HEK293 (cell line): ENCODE measurements at regions not wholly inside any gene's neighbourhood (a gene's known extent, or its start where the extent isn't known, plus 50 kb on each side); places are given as distances from the start of the nearest gene placed in this dataset.

Source experiments
- CTCF ChIA-PET: fragments of 350-600 bp; formaldehyde crosslinking; extraction: SDS; loops from one replicate; lab custom pipeline; 2021; ENCODE audit warnings: antibody characterized with exemption; lab: Yijun Ruan, JAX
- POLR2A ChIA-PET: fragments of 300-600 bp; formaldehyde crosslinking; extraction: SDS; loops from one replicate; lab custom pipeline; 2020; ENCODE audit warnings: antibody characterized with exemption, inconsistent platforms; lab: Yijun Ruan, JAX
- H3K27ac ChIP-seq: fragments of 200-500 bp; sonication (Bioruptor generic); 2 replicates; pipeline ENCODE4 v1.5.1; 2014; ENCODE audit warnings: low read depth, low read length, control low read depth, inconsistent platforms; ENCODE audit errors: extremely low read depth
- H3K36me3 ChIP-seq, 2 experiments: fragments of 200-500 bp in 1 of 2; sonication (Bioruptor generic) in 1 of 2; 1 replicate in 1 of 2; 2 replicates in 1 of 2; pipeline ENCODE4 v1.5.1; 2014 to 2017; ENCODE audit warnings: inconsistent platforms in 2 of 2, low read length in 2 of 2; ENCODE audit not compliant: control insufficient read depth in 2 of 2, insufficient read depth in 1 of 2
- H3K4me1 ChIP-seq: fragments of 200-500 bp; sonication (Bioruptor generic); 2 replicates; pipeline ENCODE4 v1.5.1; 2014; ENCODE audit warnings: mild to moderate bottlenecking, low read length, inconsistent platforms; ENCODE audit not compliant: control insufficient read depth, insufficient read depth
- H3K4me3 ChIP-seq: 2 replicates; pipeline ENCODE4 v1.5.1; 2011; ENCODE audit warnings: low read depth, mild to moderate bottlenecking, control low read depth, low read length, moderate library complexity
- H3K9me3 ChIP-seq: fragments of 200-500 bp; sonication (Bioruptor generic); 2 replicates; pipeline ENCODE4 v1.5.1; 2014; ENCODE audit warnings: low read depth, low read length, inconsistent platforms; ENCODE audit not compliant: control insufficient read depth, insufficient read depth
- HOXD13 ChIP-seq: sonication (generic); formaldehyde crosslinking; IDR thresholded peaks from 2 replicates; pipeline ENCODE4 v1.8.0; 2022; ENCODE audit warnings: missing genetic modification reagents, borderline replicate concordance
- ZBTB7A ChIP-seq: fragments of 450-650 bp; formaldehyde crosslinking; IDR thresholded peaks from 2 replicates; pipeline ENCODE4 v1.5.1; 2016; ENCODE audit warnings: low read depth, missing biosample characterization, missing genetic modification characterization
- ZNF112 ChIP-seq: fragments of 450-650 bp; formaldehyde crosslinking; IDR thresholded peaks from 2 replicates; pipeline ENCODE4 v1.5.0; 2017; ENCODE audit warnings: missing biosample characterization, missing genetic modification characterization
- ZNF221 ChIP-seq: fragments of 450-650 bp; formaldehyde crosslinking; IDR thresholded peaks from 2 replicates; pipeline ENCODE4 v1.5.1; 2017; ENCODE audit warnings: missing biosample characterization, missing genetic modification characterization, borderline replicate concordance
- ZNF239 ChIP-seq: fragments of 450-650 bp; formaldehyde crosslinking; IDR thresholded peaks from 2 replicates; pipeline ENCODE4 v1.5.1; 2016; ENCODE audit warnings: missing biosample characterization, missing genetic modification characterization
- ZNF292 ChIP-seq: fragments of 450-650 bp; formaldehyde crosslinking; IDR thresholded peaks from 2 replicates; pipeline ENCODE4 v1.5.1; 2016; ENCODE audit warnings: low read depth, missing biosample characterization, missing genetic modification characterization, borderline replicate concordance
- ZNF302 ChIP-seq: fragments of 450-650 bp; formaldehyde crosslinking; IDR thresholded peaks from 2 replicates; pipeline ENCODE4 v1.5.1; 2016; ENCODE audit warnings: missing biosample characterization, missing genetic modification characterization, low read depth
- ZNF404 ChIP-seq: fragments of 450-650 bp; formaldehyde crosslinking; IDR thresholded peaks from 2 replicates; pipeline ENCODE4 v1.5.1; 2017; ENCODE audit warnings: missing biosample characterization, missing genetic modification characterization
- ZNF426 ChIP-seq: fragments of 450-650 bp; formaldehyde crosslinking; IDR thresholded peaks from 2 replicates; pipeline ENCODE4 v1.5.1; 2017; ENCODE audit warnings: missing biosample characterization, missing genetic modification characterization, mild to moderate bottlenecking, inconsistent platforms, moderate library complexity
- ZNF473 ChIP-seq: fragments of 450-650 bp; formaldehyde crosslinking; IDR thresholded peaks from 2 replicates; pipeline ENCODE4 v1.5.1; 2017; ENCODE audit warnings: missing biosample characterization, missing genetic modification characterization
- ZNF596 ChIP-seq: fragments of 450-650 bp; IDR thresholded peaks from 2 replicates; pipeline ENCODE4 v1.5.0; 2018; ENCODE audit warnings: missing biosample characterization, mild to moderate bottlenecking, missing genetic modification characterization, moderate library complexity
- ZNF768 ChIP-seq: fragments of 450-650 bp; formaldehyde crosslinking; IDR thresholded peaks from 2 replicates; pipeline ENCODE4 v1.5.1; 2018; ENCODE audit warnings: missing biosample characterization, mild to moderate bottlenecking, missing genetic modification characterization
- ZNF785 ChIP-seq: fragments of 450-650 bp; formaldehyde crosslinking; IDR thresholded peaks from 2 replicates; pipeline ENCODE4 v1.5.1; 2016; ENCODE audit warnings: missing biosample characterization, missing genetic modification characterization
- TF ChIP-seq, protein P1 (sequence below): fragments of 450-650 bp; IDR thresholded peaks from 2 replicates; pipeline ENCODE4 v1.5.1; 2018; ENCODE audit warnings: missing biosample characterization, mild to moderate bottlenecking, missing genetic modification characterization
- TF ChIP-seq, protein P2 (sequence below): fragments of 450-650 bp; formaldehyde crosslinking; IDR thresholded peaks from 2 replicates; pipeline ENCODE4 v1.5.1; 2016; ENCODE audit warnings: missing biosample characterization, missing genetic modification characterization, borderline replicate concordance
- TF ChIP-seq, protein P3 (sequence below): fragments of 450-650 bp; formaldehyde crosslinking; IDR thresholded peaks from 2 replicates; pipeline ENCODE4 v1.5.1; 2017; ENCODE audit warnings: missing biosample characterization, missing genetic modification characterization
- TF ChIP-seq, protein P4 (sequence below): fragments of 450-650 bp; formaldehyde crosslinking; IDR thresholded peaks from 2 replicates; pipeline ENCODE4; 2016; ENCODE audit warnings: missing biosample characterization, missing genetic modification characterization
- TF ChIP-seq, protein P5 (sequence below): fragments of 450-650 bp; formaldehyde crosslinking; IDR thresholded peaks from 2 replicates; pipeline ENCODE4 v1.5.1; 2017; ENCODE audit warnings: missing biosample characterization, missing genetic modification characterization

DNA sequence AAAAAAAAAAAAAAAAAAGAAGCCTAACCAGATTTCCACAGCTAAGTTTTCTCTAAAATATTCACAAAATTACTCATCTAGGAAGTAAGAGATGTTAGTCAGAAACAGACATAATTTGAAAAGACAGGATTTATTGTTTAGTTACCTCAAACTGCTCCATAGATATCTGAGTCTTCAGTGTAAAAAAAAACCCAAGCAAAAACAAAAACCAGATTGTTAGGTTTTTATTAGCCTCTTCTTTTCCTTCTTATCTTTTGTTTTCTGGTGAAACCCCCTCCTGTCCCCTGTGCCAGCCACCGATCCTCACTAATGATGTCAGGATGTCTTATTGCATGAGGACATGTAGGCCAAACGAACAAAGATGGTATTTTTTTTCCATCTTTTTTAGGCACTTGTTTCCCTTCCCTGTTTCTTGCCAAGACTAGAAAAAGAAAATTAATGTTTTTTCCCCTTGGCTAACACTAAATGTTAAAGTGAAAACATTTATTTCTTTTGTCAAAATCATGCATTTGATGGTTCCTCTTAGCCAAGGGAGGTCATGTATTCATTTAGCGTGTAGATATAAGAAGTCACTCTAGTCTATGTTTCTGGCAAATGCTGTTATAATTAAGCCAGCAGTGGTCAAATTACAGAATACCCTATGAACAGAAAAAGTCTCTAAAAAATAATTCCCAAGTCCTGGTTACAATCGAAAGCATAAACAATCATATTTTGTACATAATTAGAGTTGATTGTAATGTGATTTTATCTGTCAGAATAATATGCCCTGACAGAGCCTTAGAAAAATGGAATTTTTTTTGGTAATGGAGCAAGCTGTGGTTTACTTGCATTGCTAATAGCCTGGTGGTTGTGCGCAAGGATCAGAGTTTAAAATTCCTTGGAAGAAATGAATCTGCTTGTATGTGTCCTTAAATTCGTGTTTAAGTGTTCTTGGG, 702.4 kb upstream of the FZD8 start:
- Histone ChIP-seq H3K4me1 (no peaks in the 10 kb centered on the region), H3K4me3 (no peak overlapping the region), H3K36me3 (no peaks in the 10 kb centered on the region), H3K27ac (no peak overlapping the region), H3K9me3 (no peaks in the 10 kb centered on the region; the same call in 1 of the 2 replicates)
- POLR2A ChIA-PET = no interaction called here
- TF ChIP-seq ZNF112 (tag by site-specific recombination) (no peak), ZBTB7A (tag by site-specific recombination) (no peak), ZNF426 (no peak), ZNF302 (no peak), ZNF292 (tag by site-specific recombination) (no peak), ZNF596 (tag by site-specific recombination) (no peak), ZNF768 (tag by site-specific recombination) (no peak), ZNF785 (tag by site-specific recombination) (no peak), ZNF404 (tag by site-specific recombination) (no peak)
- TF ChIP-seq, protein P1, sequence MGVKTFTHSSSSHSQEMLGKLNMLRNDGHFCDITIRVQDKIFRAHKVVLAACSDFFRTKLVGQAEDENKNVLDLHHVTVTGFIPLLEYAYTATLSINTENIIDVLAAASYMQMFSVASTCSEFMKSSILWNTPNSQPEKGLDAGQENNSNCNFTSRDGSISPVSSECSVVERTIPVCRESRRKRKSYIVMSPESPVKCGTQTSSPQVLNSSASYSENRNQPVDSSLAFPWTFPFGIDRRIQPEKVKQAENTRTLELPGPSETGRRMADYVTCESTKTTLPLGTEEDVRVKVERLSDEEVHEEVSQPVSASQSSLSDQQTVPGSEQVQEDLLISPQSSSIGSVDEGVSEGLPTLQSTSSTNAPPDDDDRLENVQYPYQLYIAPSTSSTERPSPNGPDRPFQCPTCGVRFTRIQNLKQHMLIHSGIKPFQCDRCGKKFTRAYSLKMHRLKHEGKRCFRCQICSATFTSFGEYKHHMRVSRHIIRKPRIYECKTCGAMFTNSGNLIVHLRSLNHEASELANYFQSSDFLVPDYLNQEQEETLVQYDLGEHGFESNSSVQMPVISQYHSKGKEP = no peak
- TF ChIP-seq, protein P2, sequence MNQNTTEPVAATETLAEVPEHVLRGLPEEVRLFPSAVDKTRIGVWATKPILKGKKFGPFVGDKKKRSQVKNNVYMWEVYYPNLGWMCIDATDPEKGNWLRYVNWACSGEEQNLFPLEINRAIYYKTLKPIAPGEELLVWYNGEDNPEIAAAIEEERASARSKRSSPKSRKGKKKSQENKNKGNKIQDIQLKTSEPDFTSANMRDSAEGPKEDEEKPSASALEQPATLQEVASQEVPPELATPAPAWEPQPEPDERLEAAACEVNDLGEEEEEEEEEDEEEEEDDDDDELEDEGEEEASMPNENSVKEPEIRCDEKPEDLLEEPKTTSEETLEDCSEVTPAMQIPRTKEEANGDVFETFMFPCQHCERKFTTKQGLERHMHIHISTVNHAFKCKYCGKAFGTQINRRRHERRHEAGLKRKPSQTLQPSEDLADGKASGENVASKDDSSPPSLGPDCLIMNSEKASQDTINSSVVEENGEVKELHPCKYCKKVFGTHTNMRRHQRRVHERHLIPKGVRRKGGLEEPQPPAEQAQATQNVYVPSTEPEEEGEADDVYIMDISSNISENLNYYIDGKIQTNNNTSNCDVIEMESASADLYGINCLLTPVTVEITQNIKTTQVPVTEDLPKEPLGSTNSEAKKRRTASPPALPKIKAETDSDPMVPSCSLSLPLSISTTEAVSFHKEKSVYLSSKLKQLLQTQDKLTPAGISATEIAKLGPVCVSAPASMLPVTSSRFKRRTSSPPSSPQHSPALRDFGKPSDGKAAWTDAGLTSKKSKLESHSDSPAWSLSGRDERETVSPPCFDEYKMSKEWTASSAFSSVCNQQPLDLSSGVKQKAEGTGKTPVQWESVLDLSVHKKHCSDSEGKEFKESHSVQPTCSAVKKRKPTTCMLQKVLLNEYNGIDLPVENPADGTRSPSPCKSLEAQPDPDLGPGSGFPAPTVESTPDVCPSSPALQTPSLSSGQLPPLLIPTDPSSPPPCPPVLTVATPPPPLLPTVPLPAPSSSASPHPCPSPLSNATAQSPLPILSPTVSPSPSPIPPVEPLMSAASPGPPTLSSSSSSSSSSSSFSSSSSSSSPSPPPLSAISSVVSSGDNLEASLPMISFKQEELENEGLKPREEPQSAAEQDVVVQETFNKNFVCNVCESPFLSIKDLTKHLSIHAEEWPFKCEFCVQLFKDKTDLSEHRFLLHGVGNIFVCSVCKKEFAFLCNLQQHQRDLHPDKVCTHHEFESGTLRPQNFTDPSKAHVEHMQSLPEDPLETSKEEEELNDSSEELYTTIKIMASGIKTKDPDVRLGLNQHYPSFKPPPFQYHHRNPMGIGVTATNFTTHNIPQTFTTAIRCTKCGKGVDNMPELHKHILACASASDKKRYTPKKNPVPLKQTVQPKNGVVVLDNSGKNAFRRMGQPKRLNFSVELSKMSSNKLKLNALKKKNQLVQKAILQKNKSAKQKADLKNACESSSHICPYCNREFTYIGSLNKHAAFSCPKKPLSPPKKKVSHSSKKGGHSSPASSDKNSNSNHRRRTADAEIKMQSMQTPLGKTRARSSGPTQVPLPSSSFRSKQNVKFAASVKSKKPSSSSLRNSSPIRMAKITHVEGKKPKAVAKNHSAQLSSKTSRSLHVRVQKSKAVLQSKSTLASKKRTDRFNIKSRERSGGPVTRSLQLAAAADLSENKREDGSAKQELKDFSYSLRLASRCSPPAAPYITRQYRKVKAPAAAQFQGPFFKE (tag by site-specific recombination) = no peak
- TF ChIP-seq, protein P3, sequence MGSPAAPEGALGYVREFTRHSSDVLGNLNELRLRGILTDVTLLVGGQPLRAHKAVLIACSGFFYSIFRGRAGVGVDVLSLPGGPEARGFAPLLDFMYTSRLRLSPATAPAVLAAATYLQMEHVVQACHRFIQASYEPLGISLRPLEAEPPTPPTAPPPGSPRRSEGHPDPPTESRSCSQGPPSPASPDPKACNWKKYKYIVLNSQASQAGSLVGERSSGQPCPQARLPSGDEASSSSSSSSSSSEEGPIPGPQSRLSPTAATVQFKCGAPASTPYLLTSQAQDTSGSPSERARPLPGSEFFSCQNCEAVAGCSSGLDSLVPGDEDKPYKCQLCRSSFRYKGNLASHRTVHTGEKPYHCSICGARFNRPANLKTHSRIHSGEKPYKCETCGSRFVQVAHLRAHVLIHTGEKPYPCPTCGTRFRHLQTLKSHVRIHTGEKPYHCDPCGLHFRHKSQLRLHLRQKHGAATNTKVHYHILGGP = no peak
- CTCF ChIA-PET = interaction anchor here (0.6 kb wide), 1 partner anchor 893 kb away, joined by 3 read pairs; no protein-coding TSS in a partner anchor

DNA sequence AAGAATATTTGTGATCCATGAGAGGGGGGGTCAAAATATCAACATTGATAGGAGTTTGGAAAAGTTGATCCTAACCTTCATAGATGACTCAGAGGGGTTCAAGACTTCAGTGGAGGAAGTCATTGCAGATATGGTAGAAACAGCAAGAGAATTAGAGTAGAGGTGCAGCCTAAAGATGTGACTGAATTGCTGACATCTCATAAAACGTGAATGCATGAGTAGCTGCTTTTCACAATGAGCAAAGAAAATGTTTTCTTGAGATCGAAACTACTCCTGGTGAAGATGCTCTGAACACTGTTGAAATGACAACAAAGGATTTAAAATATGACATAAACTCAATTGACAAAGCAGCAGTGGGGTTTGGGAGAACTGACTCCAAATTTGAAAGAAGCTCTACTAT, 700.7 kb upstream of the FZD8 start:
- H3K36me3 ChIP-seq = no peaks in the 10 kb centered on the region
- ChIA-PET CTCF (interaction anchor here (0.6 kb wide), 1 partner anchor 253 kb away, joined by 4 read pairs; no protein-coding TSS in a partner anchor), POLR2A (no interaction called here)
- no peak overlapping the region for H3K27ac ChIP-seq
- no peaks in the 10 kb centered on the region; the same call in 1 of the 2 replicates for H3K9me3 ChIP-seq
- no peak overlapping the region for H3K4me3 ChIP-seq
- no peaks in the 10 kb centered on the region for H3K4me1 ChIP-seq
- TF ChIP-seq, protein P1 = no peak
- no peak for TF ChIP-seq HOXD13 (CRISPR knock-in tag)
- no peak for TF ChIP-seq ZNF473 (tag by site-specific recombination)
- TF ChIP-seq, protein P4, sequence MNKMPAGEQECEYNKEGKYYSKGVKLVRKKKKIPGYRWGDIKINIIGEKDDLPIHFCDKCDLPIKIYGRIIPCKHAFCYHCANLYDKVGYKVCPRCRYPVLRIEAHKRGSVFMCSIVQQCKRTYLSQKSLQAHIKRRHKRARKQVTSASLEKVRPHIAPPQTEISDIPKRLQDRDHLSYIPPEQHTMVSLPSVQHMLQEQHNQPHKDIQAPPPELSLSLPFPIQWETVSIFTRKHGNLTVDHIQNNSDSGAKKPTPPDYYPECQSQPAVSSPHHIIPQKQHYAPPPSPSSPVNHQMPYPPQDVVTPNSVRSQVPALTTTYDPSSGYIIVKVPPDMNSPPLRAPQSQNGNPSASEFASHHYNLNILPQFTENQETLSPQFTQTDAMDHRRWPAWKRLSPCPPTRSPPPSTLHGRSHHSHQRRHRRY (tag by site-specific recombination) = no peak
- TF ChIP-seq, protein P5, sequence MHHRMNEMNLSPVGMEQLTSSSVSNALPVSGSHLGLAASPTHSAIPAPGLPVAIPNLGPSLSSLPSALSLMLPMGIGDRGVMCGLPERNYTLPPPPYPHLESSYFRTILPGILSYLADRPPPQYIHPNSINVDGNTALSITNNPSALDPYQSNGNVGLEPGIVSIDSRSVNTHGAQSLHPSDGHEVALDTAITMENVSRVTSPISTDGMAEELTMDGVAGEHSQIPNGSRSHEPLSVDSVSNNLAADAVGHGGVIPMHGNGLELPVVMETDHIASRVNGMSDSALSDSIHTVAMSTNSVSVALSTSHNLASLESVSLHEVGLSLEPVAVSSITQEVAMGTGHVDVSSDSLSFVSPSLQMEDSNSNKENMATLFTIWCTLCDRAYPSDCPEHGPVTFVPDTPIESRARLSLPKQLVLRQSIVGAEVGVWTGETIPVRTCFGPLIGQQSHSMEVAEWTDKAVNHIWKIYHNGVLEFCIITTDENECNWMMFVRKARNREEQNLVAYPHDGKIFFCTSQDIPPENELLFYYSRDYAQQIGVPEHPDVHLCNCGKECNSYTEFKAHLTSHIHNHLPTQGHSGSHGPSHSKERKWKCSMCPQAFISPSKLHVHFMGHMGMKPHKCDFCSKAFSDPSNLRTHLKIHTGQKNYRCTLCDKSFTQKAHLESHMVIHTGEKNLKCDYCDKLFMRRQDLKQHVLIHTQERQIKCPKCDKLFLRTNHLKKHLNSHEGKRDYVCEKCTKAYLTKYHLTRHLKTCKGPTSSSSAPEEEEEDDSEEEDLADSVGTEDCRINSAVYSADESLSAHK (tag by site-specific recombination) = no peak
- TF ChIP-seq ZNF302 = no peak
- TF ChIP-seq ZNF239 = no peak
- no peak for TF ChIP-seq ZNF221 (tag by site-specific recombination)
- TF ChIP-seq ZNF785 (tag by site-specific recombination) = no peak
